ENCODE measurements at regions not wholly inside any gene's neighbourhood (a gene's known extent, or its start where the extent isn't known, plus 50 kb on each side); places are given as distances from the start of the nearest gene placed in this dataset.
A peak's percentile ranks its signal among the peaks of the same experiment; 100 is the strongest.

DNA sequence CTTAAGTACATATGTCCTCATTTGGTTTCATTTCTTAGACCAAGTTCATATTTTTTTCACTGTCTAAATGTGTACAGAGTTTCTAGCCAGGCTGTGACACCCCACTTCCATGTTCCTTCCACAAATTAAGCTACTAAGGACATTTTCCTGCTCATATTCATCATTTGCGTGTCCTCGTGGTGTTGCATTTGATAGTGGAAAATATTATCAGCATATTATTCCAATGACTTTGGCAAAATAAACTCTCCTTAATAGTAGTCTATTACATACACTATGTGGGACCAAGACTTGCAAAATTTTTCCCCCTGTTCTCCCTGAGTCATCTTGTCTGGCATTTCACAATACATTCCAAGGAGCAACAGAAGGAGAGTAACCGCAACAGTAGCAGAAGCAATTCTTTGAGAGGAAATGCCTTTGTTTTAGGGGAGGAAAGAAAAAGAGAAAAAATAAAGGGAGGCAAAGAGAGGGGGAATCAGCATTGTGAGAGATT, 599.2 kb downstream of the COL12A1 start:
- DNase-seq (ENCODE audit: low read depth): peak; percentile 97
- H3K4me3 ChIP-seq (ENCODE audit: low read length): no peak overlapping the region
- TF ChIP-seq, protein P1, sequence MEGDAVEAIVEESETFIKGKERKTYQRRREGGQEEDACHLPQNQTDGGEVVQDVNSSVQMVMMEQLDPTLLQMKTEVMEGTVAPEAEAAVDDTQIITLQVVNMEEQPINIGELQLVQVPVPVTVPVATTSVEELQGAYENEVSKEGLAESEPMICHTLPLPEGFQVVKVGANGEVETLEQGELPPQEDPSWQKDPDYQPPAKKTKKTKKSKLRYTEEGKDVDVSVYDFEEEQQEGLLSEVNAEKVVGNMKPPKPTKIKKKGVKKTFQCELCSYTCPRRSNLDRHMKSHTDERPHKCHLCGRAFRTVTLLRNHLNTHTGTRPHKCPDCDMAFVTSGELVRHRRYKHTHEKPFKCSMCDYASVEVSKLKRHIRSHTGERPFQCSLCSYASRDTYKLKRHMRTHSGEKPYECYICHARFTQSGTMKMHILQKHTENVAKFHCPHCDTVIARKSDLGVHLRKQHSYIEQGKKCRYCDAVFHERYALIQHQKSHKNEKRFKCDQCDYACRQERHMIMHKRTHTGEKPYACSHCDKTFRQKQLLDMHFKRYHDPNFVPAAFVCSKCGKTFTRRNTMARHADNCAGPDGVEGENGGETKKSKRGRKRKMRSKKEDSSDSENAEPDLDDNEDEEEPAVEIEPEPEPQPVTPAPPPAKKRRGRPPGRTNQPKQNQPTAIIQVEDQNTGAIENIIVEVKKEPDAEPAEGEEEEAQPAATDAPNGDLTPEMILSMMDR (conservative IDR thresholded peaks at IDR 0.05; ENCODE audit: low read length): no peak

DNA sequence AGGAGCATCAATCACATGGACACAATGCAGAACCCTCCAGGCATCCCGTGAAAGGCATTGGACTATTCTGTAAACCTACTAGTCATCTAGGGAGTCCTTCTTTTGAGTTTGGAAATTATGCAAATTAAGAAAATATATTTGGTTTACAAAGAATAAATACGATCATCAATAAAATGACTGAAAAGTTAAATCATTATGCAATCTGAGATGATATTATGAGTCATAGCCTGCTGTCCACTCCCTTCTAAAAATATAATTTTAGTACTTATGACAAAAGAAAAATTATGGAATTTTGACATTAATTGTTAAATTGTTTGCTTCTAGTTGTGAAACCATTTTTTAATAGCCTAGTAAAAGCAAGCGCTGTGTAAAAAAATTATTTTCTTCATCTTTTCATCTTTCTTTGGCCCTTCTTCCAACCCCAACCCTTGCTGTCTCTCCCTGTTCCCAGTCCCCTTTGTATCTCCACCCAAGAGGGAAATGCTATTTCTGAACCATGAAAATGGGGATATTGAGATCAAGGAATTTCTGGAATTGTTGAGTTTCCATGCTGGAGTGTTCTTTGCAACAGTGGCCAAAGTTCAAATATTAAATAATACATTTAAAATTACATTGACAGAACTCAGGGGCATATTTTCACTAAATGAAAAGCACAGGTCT, 599.8 kb downstream of the COL12A1 start:
- H3K4me3 ChIP-seq (ENCODE audit: low read length): no peak overlapping the region
- TF ChIP-seq, protein P1 (conservative IDR thresholded peaks at IDR 0.05; ENCODE audit: low read length): no peak
- no peak for DNase-seq (ENCODE audit: low read depth)

DNA sequence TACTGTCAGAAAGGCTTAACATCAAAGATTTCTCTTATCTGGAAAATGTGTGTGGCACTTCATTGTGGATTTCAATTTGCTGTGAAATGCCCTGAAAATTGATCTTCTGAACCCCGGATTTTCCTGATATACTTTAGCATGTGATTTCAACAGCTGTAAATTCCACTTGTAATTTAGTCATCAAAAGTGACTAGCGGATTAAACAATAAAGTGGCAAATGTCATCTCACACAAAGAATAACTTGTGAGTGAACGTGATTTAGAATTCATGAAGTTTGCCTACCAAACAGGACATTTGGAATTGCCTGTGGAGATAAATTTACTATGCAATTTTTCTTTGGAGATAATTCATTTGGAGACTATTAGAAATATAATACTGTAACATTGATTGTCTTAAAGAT, 601.6 kb downstream of the COL12A1 start:
- TF ChIP-seq, protein P1 (conservative IDR thresholded peaks at IDR 0.05; ENCODE audit: low read length): no peak
- H3K4me3 ChIP-seq (ENCODE audit: low read length): no peak overlapping the region
- DNase-seq (ENCODE audit: low read depth): no peak

DNA sequence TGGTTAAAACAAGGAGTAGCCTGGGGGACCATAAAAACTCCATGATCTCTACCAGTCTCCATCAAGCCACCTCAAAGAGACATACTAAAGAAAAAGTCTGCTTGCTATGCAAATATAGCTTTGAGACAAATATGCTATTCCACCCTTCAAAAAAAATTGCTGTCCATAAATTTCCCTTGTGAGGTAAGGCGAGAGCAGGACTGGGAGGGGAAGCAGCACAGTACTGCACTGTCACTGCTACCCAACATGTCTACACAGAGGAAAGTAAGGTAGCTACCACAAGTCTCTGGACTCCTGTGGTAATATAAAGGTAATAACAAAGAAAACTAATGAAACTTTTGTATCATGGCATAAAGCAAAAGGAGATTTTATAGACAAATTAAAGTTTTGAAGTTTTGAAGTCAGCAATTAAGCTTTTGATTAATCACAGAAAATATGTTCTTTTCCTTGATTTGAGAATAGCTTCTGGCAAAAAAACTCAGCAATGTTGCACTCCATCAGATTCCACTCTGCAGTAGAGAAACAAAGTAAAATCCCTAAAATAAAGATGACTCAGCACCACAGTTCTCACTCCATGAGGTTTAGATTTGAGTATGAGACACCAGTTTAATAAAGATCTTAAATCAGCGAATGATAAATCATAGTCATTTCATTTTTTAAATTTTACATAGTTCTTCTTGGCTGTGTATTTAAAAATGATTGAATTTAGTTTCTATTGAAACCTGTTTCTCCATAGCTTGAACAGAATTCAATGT, 602.4 kb downstream of the COL12A1 start:
- DNase-seq (ENCODE audit: low read depth): peak; percentile 54
- no peak overlapping the region for H3K4me3 ChIP-seq (ENCODE audit: low read length)
- TF ChIP-seq, protein P1 (conservative IDR thresholded peaks at IDR 0.05; ENCODE audit: low read length): no peak

GRCh38 chr6:74602206-74602605, 603.6 kb downstream of the COL12A1 start:
- no peak overlapping the region for H3K4me3 ChIP-seq (ENCODE audit: low read length)
- DNase-seq (ENCODE audit: low read depth): no peak
- TF ChIP-seq, protein P1 (conservative IDR thresholded peaks at IDR 0.05; ENCODE audit: low read length): no peak

GRCh38 chr6:74598462-74599393, 607.1 kb downstream of the COL12A1 start:
- DNase-seq (ENCODE audit: low read depth): peak; percentile 90
- TF ChIP-seq, protein P1 (conservative IDR thresholded peaks at IDR 0.05; ENCODE audit: low read length): no peak
- H3K4me3 ChIP-seq (ENCODE audit: low read length): no peak overlapping the region

All from AG10803 (cell line).